ENCODE measurements at regions not wholly inside any gene's neighbourhood (a gene's known extent, or its start where the extent isn't known, plus 50 kb on each side); places are given as distances from the start of the nearest gene placed in this dataset.

- no peak for TF ChIP-seq CTCF (IDR thresholded peaks at IDR 0.05)
- TF ChIP-seq POLR2AphosphoS5 (IDR thresholded peaks at IDR 0.05), result no peak
These were observed 71.7 kb downstream of the HYCC1 start for GRCh38 chr7:22942191-22942590.
